Neural cell (in vitro differentiated cells): ENCODE measurements at regions not wholly inside any gene's neighbourhood (a gene's known extent, or its start where the extent isn't known, plus 50 kb on each side); places are given as distances from the start of the nearest gene placed in this dataset.

Experiments used
- EZH2 ChIP-seq: fragments of 200-600, 300-800 bp; shearing (Covaris generic), sonication (generic); IDR thresholded peaks from 2 replicates; pipeline ENCODE4 v1.6.1; 2014; ENCODE audit warnings: antibody characterized with exemption, low read length, borderline replicate concordance, mild to moderate bottlenecking; ENCODE audit not compliant: insufficient read depth, poor library complexity, severe bottlenecking
- TAF1 ChIP-seq: IDR thresholded peaks from 2 replicates; pipeline ENCODE4 v1.6.1; 2012; ENCODE audit warnings: low read depth
- TF ChIP-seq, protein P1 (sequence below): fragments of 450-650 bp; IDR thresholded peaks from 2 replicates; pipeline ENCODE4 v1.5.1; 2014; ENCODE audit warnings: antibody characterized with exemption, mild to moderate bottlenecking, moderate library complexity; ENCODE audit not compliant: poor library complexity, severe bottlenecking

DNA sequence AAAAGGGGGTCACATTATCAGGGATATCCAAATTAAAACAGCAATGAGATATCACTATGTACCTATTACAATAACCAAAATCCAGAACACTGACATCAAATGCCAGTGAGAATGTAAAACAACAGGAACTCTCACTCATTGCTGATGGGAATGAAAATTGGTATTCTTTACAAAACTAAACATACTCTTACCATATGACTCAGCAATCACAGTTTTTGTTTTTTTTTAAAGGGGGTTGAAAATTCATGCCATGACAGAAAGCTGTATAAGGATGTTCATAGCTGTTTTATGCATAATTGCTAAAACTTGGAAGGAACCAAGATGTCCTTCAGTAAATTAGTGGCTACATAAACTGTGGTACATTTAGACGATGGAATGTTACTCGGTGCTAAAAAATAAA lies 71.6 kb upstream of the SLITRK1 start:
- TF ChIP-seq, protein P1, sequence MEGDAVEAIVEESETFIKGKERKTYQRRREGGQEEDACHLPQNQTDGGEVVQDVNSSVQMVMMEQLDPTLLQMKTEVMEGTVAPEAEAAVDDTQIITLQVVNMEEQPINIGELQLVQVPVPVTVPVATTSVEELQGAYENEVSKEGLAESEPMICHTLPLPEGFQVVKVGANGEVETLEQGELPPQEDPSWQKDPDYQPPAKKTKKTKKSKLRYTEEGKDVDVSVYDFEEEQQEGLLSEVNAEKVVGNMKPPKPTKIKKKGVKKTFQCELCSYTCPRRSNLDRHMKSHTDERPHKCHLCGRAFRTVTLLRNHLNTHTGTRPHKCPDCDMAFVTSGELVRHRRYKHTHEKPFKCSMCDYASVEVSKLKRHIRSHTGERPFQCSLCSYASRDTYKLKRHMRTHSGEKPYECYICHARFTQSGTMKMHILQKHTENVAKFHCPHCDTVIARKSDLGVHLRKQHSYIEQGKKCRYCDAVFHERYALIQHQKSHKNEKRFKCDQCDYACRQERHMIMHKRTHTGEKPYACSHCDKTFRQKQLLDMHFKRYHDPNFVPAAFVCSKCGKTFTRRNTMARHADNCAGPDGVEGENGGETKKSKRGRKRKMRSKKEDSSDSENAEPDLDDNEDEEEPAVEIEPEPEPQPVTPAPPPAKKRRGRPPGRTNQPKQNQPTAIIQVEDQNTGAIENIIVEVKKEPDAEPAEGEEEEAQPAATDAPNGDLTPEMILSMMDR = no peak
- TF ChIP-seq EZH2 (no peak), TAF1 (no peak)
